ENCODE measurements at regions not wholly inside any gene's neighbourhood (a gene's known extent, or its start where the extent isn't known, plus 50 kb on each side); places are given as distances from the start of the nearest gene placed in this dataset.

GRCh38 chr16:79329166-79329521 lies 271.4 kb downstream of the MAF start:
- no peak for DNase-seq (ENCODE audit: low read depth)

- no peak for DNase-seq (ENCODE audit: low read depth)
These were observed 272.0 kb downstream of the MAF start for GRCh38 chr16:79328402-79329165.

GRCh38 chr16:79327836-79328235 lies 272.7 kb downstream of the MAF start:
- DNase-seq (ENCODE audit: low read depth), result no peak

- no peak for DNase-seq (ENCODE audit: low read depth)
These were observed 274.0 kb downstream of the MAF start for GRCh38 chr16:79326549-79326948.

GRCh38 chr16:79325226-79325945 lies 275.2 kb downstream of the MAF start:
- no peak for DNase-seq (ENCODE audit: low read depth)

- no peak for DNase-seq (ENCODE audit: low read depth)
These were observed 279.6 kb downstream of the MAF start for GRCh38 chr16:79320956-79321355.

- no peak for DNase-seq (ENCODE audit: low read depth)
These were observed 282.2 kb downstream of the MAF start for GRCh38 chr16:79318143-79318899.

- DNase-seq (ENCODE audit: low read depth), result no peak
These were observed 283.0 kb downstream of the MAF start for GRCh38 chr16:79317521-79317920.

- no peak for DNase-seq (ENCODE audit: low read depth)
These were observed 283.5 kb downstream of the MAF start for GRCh38 chr16:79317026-79317425.

- no peak for DNase-seq (ENCODE audit: low read depth)
These were observed 284.5 kb downstream of the MAF start for GRCh38 chr16:79316004-79316458.

- DNase-seq (ENCODE audit: low read depth), result no peak
These were observed 288.0 kb downstream of the MAF start for GRCh38 chr16:79312502-79312901.

GRCh38 chr16:79310710-79311109 lies 289.8 kb downstream of the MAF start:
- DNase-seq (ENCODE audit: low read depth), result no peak

GRCh38 chr16:79309606-79310005 lies 290.9 kb downstream of the MAF start:
- no peak for DNase-seq (ENCODE audit: low read depth)

GRCh38 chr16:79307214-79307613 lies 293.3 kb downstream of the MAF start:
- DNase-seq (ENCODE audit: low read depth), result no peak

GRCh38 chr16:79305074-79305473 lies 295.5 kb downstream of the MAF start:
- DNase-seq (ENCODE audit: low read depth), result no peak

GRCh38 chr16:79303959-79304387 lies 296.6 kb downstream of the MAF start:
- DNase-seq (ENCODE audit: low read depth), result no peak

GRCh38 chr16:79303206-79303605 lies 297.3 kb downstream of the MAF start:
- DNase-seq (ENCODE audit: low read depth), result no peak

GRCh38 chr16:79302731-79303130 lies 297.8 kb downstream of the MAF start:
- DNase-seq (ENCODE audit: low read depth), result no peak

- no peak for DNase-seq (ENCODE audit: low read depth)
These were observed 299.5 kb downstream of the MAF start for GRCh38 chr16:79301051-79301450.

GRCh38 chr16:79298894-79299799 lies 301.4 kb downstream of the MAF start:
- no peak for DNase-seq (ENCODE audit: low read depth)

GRCh38 chr16:79298476-79298875 lies 302.1 kb downstream of the MAF start:
- no peak for DNase-seq (ENCODE audit: low read depth)

- no peak for DNase-seq (ENCODE audit: low read depth)
These were observed 302.7 kb downstream of the MAF start for GRCh38 chr16:79297805-79298204.
